T-helper 17 cell (primary cell): ENCODE measurements at regions not wholly inside any gene's neighbourhood (a gene's known extent, or its start where the extent isn't known, plus 50 kb on each side); places are given as distances from the start of the nearest gene placed in this dataset.

ENCODE experiments used
- ATAC-seq: fragments of 150-1000 bp; cut with Tn5 transposase; 2 replicates; pipeline ENCODE4 v1.10.0; 2021; ENCODE audit warnings: mild to moderate bottlenecking, moderate library complexity
- DNase-seq, 3 donors: peaks; one replicate each; pipeline versions ENCODE4 v3.0.0 to v3.0.0-alpha.2; 2020 to 2021
- H3K9me3 ChIP-seq: one replicate; pipeline ENCODE4 v1.7.0; 2013; ENCODE audit warnings: low read length, mild to moderate bottlenecking; ENCODE audit not compliant: control insufficient read depth, poor library complexity, severe bottlenecking
- H3K27ac Mint-ChIP-seq: one replicate; pipeline ENCODE4 v1.8.0; 2022; ENCODE audit warnings: mild to moderate bottlenecking, moderate library complexity, mixed read lengths
- H3K27me3 Mint-ChIP-seq: one replicate; pipeline ENCODE4 v1.8.0; 2022; ENCODE audit warnings: mixed read lengths
- H3K36me3 Mint-ChIP-seq: one replicate; pipeline ENCODE4 v1.8.0; 2022; ENCODE audit warnings: low read depth, mixed read lengths
- H3K4me1 Mint-ChIP-seq: one replicate; pipeline ENCODE4 v1.8.0; 2022; ENCODE audit warnings: mild to moderate bottlenecking, mixed read lengths
- H3K4me3 Mint-ChIP-seq: one replicate; pipeline ENCODE4 v1.8.0; 2022; ENCODE audit warnings: mild to moderate bottlenecking, moderate library complexity, mixed read lengths

- Mint-ChIP-seq H3K36me3 (no peaks in the 10 kb centered on the region), H3K27me3 (no peaks in the 10 kb centered on the region), H3K4me3 (no peak overlapping the region), H3K4me1 (no peaks in the 10 kb centered on the region), H3K27ac (no peak overlapping the region)
- ATAC-seq, result no peak
- DNase-seq, result no peak
- no peaks in the 10 kb centered on the region for H3K9me3 ChIP-seq
These were observed 265.7 kb upstream of the KLF4 start for GRCh38 chr9:107755246-107755645.

DNA sequence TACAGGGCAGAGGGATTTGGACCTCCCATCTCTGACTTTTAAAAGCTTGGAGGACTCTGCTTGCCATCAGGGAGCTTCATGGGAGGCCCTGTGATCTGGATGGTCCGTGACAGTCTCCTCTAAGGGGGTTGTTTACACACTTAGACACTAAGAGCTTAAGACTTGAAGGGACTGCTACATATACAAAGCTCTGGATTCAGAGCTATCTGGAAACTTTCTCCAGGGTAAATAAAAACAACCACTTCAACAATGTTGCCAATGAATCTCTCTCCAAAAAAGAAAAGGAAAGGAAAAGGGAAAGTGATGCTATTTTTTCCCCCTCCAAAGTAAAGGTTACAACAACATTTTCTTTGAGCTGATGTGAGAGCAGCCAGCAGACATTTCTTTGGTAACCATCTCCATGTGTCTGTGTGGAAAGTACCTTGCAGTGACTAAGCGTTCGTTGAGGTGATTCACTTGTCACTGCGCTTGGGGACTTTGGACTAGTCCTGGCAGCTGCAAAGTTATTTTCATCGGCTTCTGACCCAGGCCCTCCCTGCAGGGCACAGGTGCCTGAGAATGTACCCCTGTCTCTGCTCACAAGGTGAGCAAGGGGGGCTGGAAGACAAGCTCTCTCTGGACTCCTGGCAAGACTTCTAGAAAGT, 262.1 kb upstream of the KLF4 start:
- H3K4me1 Mint-ChIP-seq, result no peaks in the 10 kb centered on the region
- DNase-seq, result no peak
- no peak overlapping the region for H3K27ac Mint-ChIP-seq
- no peak overlapping the region for H3K4me3 Mint-ChIP-seq
- ATAC-seq, result no peak
- H3K27me3 Mint-ChIP-seq, result no peaks in the 10 kb centered on the region
- H3K36me3 Mint-ChIP-seq, result no peaks in the 10 kb centered on the region
- no peaks in the 10 kb centered on the region for H3K9me3 ChIP-seq

DNA sequence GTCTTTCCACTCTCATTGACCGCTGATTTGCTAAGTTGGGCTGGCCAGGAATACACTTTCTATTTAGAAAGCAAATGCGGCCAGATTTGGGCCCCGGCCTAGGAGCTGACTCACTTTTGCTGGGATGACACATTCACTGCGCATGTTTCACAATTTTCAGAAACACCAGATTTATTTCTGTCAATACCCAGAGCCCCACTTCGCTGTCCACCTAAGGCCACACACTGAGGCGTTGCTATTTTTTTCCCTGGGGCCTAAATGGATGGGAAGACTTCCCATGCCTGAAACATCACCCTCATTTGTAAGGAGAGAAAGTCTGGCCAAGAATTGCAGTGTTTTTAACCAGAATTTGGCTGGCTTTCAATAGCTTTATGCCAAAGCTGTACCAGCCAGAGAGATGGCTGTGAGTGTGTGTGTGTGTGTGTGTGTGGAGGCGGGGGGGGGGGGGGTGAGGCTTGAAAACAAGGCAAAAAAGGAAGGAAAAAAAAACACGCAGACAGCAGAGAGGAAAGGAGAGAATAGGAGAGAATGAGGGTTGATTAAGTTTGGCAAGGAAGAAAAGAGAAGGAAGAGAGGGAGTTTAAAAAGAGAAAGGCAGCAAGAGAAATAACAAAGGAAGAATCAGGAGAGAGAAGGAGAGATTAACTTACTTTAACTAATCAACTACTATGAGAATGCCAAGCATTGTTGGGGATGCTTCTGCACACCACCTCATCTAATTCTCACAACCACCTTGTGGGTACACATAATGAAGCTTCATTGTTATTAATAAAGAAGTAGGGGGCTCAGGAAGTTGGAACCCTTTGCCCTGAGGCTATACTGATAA, 261.4 kb upstream of the KLF4 start:
- Mint-ChIP-seq H3K4me1 (no peaks in the 10 kb centered on the region), H3K27ac (no peak overlapping the region), H3K4me3 (no peak overlapping the region), H3K36me3 (no peaks in the 10 kb centered on the region), H3K27me3 (no peaks in the 10 kb centered on the region)
- no peaks in the 10 kb centered on the region for H3K9me3 ChIP-seq
- no peak for ATAC-seq
- no peak for DNase-seq

DNA sequence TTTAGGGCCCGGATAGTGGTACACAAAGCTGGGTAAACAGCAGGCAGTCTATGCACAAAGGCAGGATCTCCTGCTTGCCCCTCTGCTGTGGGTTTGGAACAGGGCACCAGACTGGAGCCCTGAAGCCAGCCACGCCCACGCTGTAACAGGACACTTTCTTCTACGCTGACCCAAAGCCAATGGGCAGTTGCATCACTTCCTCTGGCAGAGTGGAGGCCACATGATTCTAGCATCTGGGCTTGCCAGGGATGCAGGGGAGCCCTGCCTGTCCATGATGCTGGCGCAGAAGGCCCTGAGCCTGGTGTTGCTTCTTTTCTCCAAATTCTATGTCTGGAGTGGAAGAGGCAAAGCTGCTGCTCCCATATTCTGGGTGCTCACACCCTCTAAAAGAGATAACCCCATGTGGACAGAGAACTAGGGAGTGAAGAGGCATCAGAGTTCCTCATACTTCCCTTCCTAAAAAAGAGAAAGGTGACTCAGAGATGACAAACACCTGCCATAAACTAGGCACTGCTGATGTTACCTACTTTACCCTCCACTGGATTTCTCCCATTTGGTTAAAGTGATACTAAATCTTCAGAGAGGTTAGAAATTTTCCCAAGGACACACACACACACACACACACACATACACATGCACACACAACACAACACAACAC, 260.3 kb upstream of the KLF4 start:
- no peak for ATAC-seq

DNA sequence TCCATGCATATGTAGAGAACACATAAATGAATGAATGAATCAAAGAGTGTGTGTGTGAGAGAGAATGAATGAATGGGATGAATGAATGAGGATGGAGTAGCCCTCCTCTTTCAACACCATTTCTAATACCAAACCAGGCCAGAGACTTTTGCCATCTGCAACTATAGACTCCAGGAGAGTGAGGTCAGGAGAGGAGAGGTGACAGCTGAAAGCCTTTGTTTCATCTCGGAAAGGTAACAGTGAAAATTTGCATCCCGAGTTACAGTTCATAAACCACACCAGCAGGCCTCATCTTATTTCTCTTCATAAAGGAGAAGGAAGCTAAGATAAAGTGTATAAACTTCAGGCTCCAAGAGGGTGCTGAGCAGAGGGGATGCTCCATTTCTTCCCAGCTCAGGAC, 255.3 kb upstream of the KLF4 start:
- no peaks in the 10 kb centered on the region for H3K36me3 Mint-ChIP-seq
- no peaks in the 10 kb centered on the region for H3K4me1 Mint-ChIP-seq
- no peak overlapping the region for H3K27ac Mint-ChIP-seq
- DNase-seq (no peak), ATAC-seq (no peak)
- no peak overlapping the region for H3K4me3 Mint-ChIP-seq
- H3K9me3 ChIP-seq, result no peaks in the 10 kb centered on the region
- no peaks in the 10 kb centered on the region for H3K27me3 Mint-ChIP-seq

More for the DNA sequence above, 260.3 kb upstream of the KLF4 start:
- no peaks in the 10 kb centered on the region for H3K27me3 Mint-ChIP-seq
- no peaks in the 10 kb centered on the region for H3K4me1 Mint-ChIP-seq
- DNase-seq, result no peak
- no peak overlapping the region for H3K27ac Mint-ChIP-seq
- no peaks in the 10 kb centered on the region for H3K36me3 Mint-ChIP-seq
- H3K9me3 ChIP-seq, result no peaks in the 10 kb centered on the region
- no peak overlapping the region for H3K4me3 Mint-ChIP-seq

- Mint-ChIP-seq H3K4me1 (no peaks in the 10 kb centered on the region), H3K4me3 (no peak overlapping the region), H3K27me3 (no peaks in the 10 kb centered on the region), H3K27ac (no peak overlapping the region), H3K36me3 (no peaks in the 10 kb centered on the region)
- DNase-seq, result no peak
- no peaks in the 10 kb centered on the region for H3K9me3 ChIP-seq
- no peak for ATAC-seq
These were observed 253.2 kb upstream of the KLF4 start for GRCh38 chr9:107742531-107743309.

DNA sequence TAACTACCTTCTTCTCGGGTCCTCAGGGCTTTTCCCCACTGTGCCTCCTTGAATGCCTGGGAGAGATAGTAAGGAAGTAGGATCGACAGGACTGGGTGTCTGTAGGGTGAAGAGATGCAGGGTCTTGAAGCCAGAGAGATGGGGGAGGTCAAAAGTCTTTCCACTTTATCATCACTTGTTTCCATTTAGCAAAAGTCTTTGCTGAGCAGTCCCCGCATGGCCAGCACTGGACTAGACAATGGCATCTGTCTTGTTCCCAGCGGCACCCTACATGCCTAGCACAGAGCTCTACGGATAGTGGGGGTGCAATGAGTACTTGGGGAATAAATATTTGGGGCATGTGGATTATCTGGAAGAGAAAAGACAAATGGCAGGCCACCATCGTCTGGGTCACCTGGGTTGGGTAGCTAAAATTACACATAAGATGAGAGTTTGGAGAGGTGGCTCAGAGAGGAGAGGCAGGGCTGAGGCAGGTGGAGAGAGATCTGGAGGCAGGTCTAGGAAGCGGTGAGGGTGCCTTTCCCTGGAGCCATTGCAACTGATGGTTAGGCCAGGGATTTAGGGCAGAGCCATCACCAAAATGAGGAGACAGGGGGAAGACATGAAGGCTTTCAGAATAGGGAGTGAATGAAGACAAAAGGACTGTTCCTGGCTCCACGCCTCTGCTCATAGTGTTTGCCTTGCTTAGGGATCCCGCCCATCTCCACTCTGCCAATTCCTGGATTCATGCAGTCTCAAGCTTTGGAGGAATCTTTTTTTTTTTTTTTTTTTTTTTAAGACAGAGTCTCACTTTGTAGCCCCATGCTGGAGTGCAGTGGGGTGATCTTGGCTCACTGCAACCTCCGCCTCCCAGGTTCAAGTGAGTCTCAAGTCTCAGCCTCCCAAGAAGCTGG, 250.8 kb upstream of the KLF4 start:
- H3K27ac Mint-ChIP-seq, result no peak overlapping the region

DNA sequence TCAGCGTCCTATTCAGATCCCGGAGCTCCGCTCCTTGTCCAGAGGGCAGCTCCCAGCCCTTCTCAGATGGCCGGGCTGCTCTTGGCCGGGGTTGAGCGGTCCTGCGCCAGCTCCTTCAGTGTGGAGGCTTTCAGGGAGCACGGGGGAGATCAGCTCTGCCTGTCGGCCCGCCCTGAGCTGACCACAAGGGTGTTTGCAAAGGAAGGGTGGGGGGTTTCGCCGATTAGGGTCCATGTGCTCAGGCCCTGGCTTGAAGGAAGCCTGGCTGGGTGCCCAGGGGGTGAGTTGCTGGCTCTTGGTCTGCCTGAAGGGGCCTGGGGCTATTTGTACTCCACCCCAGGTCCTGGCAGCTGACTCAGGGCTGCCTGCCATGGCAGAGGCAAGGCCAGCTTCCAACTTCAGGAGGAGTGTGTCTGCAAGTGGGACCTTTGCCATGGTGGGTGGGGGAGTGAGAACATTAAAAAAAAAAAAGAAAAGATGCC, 250.1 kb upstream of the KLF4 start:
- DNase-seq (no peak), ATAC-seq (no peak)
- Mint-ChIP-seq H3K27me3 (peaks cover 9% of the 10 kb centered on the region), H3K4me3 (no peak overlapping the region), H3K4me1 (peaks cover 3% of the 10 kb centered on the region), H3K36me3 (no peaks in the 10 kb centered on the region), H3K27ac (no peak overlapping the region)
- H3K9me3 ChIP-seq, result no peaks in the 10 kb centered on the region

More for the DNA sequence above, 250.8 kb upstream of the KLF4 start:
- H3K27me3 Mint-ChIP-seq, result peaks cover 9% of the 10 kb centered on the region
- H3K4me1 Mint-ChIP-seq, result peaks cover 3% of the 10 kb centered on the region
- H3K36me3 Mint-ChIP-seq, result no peaks in the 10 kb centered on the region
- H3K9me3 ChIP-seq, result no peaks in the 10 kb centered on the region
- no peak for DNase-seq
- no peak for ATAC-seq
- H3K4me3 Mint-ChIP-seq, result no peak overlapping the region

DNA sequence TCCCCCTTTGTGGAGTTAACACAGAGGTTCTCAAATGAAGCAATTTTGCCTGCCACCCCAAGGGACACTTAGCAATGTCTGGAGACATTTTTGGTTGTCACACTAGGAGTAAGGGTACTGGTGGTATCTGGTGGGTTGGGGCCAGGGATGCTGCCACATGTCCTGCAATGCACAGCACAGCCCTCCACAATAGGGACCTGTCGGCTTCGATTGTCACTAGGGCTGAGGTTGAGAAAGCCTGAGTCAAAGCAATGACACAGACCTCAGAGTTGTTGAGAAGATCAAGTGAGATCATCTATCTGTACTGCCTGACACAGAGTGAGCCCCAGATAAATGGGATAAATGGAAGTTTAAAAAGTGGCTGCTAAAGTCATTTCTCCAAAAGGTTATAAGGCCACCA, 249.2 kb upstream of the KLF4 start:
- Mint-ChIP-seq H3K27me3 (peaks cover 9% of the 10 kb centered on the region), H3K4me3 (no peak overlapping the region), H3K27ac (no peak overlapping the region), H3K36me3 (no peaks in the 10 kb centered on the region), H3K4me1 (peaks cover 3% of the 10 kb centered on the region)
- H3K9me3 ChIP-seq, result no peaks in the 10 kb centered on the region
- no peak for DNase-seq
- ATAC-seq, result no peak

DNA sequence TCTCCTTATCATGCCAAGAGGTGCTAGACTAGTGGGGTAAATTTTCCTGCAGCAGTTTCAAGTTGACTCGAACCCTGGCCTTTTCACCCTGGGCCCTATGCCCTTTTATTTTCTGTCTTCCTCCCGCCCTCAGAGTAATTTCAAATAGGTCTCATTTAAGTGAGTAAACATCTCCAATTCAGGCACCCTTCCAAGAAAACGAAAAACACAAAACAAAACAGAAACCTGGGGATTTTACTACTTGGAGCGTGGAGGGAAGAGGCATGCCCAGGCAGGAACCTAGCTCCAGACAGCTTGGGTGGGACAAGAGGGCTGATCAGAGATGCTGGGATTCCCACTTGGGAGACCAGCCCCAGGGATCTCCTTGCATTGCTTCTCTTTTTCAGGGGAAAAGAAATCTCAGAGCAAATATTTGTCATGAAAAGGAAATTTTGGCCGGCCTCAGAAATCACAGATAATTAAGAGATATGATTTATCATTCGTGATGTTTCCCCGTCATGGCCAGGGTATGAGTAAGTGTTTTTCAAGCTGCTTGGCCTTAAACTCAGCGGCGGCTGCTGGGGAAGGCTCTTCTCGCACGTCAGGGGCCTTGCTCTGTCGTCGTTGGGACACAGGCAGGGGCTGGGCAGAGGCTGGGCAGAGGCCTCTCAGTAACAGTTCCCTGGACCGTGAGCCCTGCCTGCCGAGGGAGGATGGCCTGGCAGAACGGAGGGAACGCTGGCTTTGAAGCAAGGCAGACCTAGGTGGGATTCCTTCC, 248.6 kb upstream of the KLF4 start:
- DNase-seq, result no peak
- H3K4me1 Mint-ChIP-seq, result peaks cover 3% of the 10 kb centered on the region
- H3K4me3 Mint-ChIP-seq, result no peak overlapping the region
- H3K36me3 Mint-ChIP-seq, result no peaks in the 10 kb centered on the region
- ATAC-seq, result no peak
- peaks cover 9% of the 10 kb centered on the region for H3K27me3 Mint-ChIP-seq
- H3K27ac Mint-ChIP-seq, result no peak overlapping the region
- no peaks in the 10 kb centered on the region for H3K9me3 ChIP-seq

DNA sequence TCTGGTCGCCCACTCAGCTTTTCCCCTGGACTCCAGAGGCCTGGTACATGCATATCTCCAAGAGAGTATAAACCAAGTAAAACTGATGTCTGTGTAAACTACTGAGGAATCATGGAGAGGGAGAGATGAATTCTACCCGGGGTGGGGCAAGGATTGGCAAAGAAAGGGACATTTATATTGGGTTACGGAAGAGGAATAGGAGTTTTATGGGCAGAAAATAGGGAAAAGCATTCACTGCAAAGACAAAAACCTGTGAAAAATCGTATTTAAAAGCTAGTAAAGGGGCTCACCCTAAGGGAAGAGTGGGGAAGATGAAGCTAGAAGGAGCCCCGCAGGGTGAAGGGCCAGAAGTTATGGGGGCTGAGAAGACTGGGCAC, 248.0 kb upstream of the KLF4 start:
- H3K36me3 Mint-ChIP-seq, result no peaks in the 10 kb centered on the region
- no peak for ATAC-seq

GRCh38 chr9:107735821-107736220, 246.3 kb upstream of the KLF4 start:
- Mint-ChIP-seq H3K27ac (no peak overlapping the region), H3K27me3 (peaks cover 9% of the 10 kb centered on the region), H3K36me3 (no peaks in the 10 kb centered on the region), H3K4me3 (no peak overlapping the region), H3K4me1 (peaks cover 3% of the 10 kb centered on the region)
- H3K9me3 ChIP-seq, result no peaks in the 10 kb centered on the region
- ATAC-seq (no peak), DNase-seq (no peak)

More for the DNA sequence above, 248.0 kb upstream of the KLF4 start:
- peaks cover 3% of the 10 kb centered on the region for H3K4me1 Mint-ChIP-seq
- no peaks in the 10 kb centered on the region for H3K9me3 ChIP-seq
- H3K27me3 Mint-ChIP-seq, result peaks cover 9% of the 10 kb centered on the region
- no peak overlapping the region for H3K4me3 Mint-ChIP-seq
- no peak overlapping the region for H3K27ac Mint-ChIP-seq
- no peak for DNase-seq
